Lower leg skin (tissue), 3 donors: ENCODE measurements at regions not wholly inside any gene's neighbourhood (a gene's known extent, or its start where the extent isn't known, plus 50 kb on each side); places are given as distances from the start of the nearest gene placed in this dataset.

Experiments used
- CTCF ChIP-seq, 3 donors: fragments of 450-650 bp; IDR thresholded peaks; one replicate each; pipeline ENCODE4 v1.5.1; 2016; ENCODE audit warnings: antibody characterized with exemption in 3 of 3, mild to moderate bottlenecking in 3 of 3, moderate library complexity in 2 of 3
- POLR2A ChIP-seq, 2 donors: fragments of 450-650 bp; IDR thresholded peaks; one replicate each; pipeline ENCODE4 v1.6.1; 2016 to 2017; ENCODE audit warnings: antibody characterized with exemption in 2 of 2, mild to moderate bottlenecking in 1 of 2, moderate library complexity in 1 of 2

GRCh38 chr6:134642279-134642678 is 307.6 kb downstream of the ALDH8A1 start:
- TF ChIP-seq POLR2A (IDR thresholded peaks at IDR 0.05) (no peak), CTCF (IDR thresholded peaks at IDR 0.05) (no peak)
